Trophoblast cell (in vitro differentiated cells and primary cell): ENCODE measurements at regions not wholly inside any gene's neighbourhood (a gene's known extent, or its start where the extent isn't known, plus 50 kb on each side); places are given as distances from the start of the nearest gene placed in this dataset.

Experiments
- DNase-seq, 2 donors: peaks; one replicate each; pipeline ENCODE4 v3.0.0-alpha.2; 2016
- H2AFZ ChIP-seq: 2 replicates; pipeline ENCODE4 v1.6.1; 2013; ENCODE audit warnings: low read length, moderate library complexity, mild to moderate bottlenecking; ENCODE audit not compliant: insufficient read depth, poor library complexity
- H2AK5ac ChIP-seq: 2 replicates; pipeline ENCODE4 v1.6.1; 2013; ENCODE audit warnings: mild to moderate bottlenecking, low read length
- H2BK120ac ChIP-seq: 2 replicates; pipeline ENCODE4 v1.6.1; 2013; ENCODE audit warnings: low read length, mild to moderate bottlenecking, moderate library complexity; ENCODE audit not compliant: insufficient read depth, poor library complexity
- H2BK12ac ChIP-seq: 2 replicates; pipeline ENCODE4 v1.6.1; 2013; ENCODE audit warnings: mild to moderate bottlenecking, low read length, moderate library complexity
- H2BK5ac ChIP-seq: 2 replicates; pipeline ENCODE4 v1.6.1; 2013; ENCODE audit warnings: low read length, low read depth, moderate library complexity, mild to moderate bottlenecking; ENCODE audit not compliant: poor library complexity
- H3K14ac ChIP-seq: 2 replicates; pipeline ENCODE4 v1.6.1; 2013; ENCODE audit warnings: mild to moderate bottlenecking, low read length
- H3K18ac ChIP-seq: 2 replicates; pipeline ENCODE4 v1.6.1; 2013; ENCODE audit warnings: mild to moderate bottlenecking, low read length
- H3K23ac ChIP-seq: 2 replicates; pipeline ENCODE4 v1.6.1; 2013; ENCODE audit warnings: low read length
- H3K27ac ChIP-seq: 2 replicates; pipeline ENCODE4 v1.5.1; 2013; ENCODE audit warnings: low read depth, mild to moderate bottlenecking, inconsistent platforms, low read length, moderate library complexity
- H3K27me3 ChIP-seq: 2 replicates; pipeline ENCODE4 v1.6.1; 2013; ENCODE audit warnings: inconsistent platforms, mild to moderate bottlenecking, low read length, moderate library complexity; ENCODE audit not compliant: insufficient read depth
- H3K36me3 ChIP-seq, 2 experiments: 1 replicate in 1 of 2; 2 replicates in 1 of 2; pipeline ENCODE4 v1.6.1; 2013; ENCODE audit warnings: low read length in 2 of 2, mild to moderate bottlenecking in 2 of 2, moderate library complexity in 1 of 2; ENCODE audit not compliant: insufficient read depth in 2 of 2, control insufficient read depth in 1 of 2
- H3K4ac ChIP-seq: 2 replicates; pipeline ENCODE4 v1.6.1; 2013; ENCODE audit warnings: low read depth, mild to moderate bottlenecking, low read length, moderate library complexity
- H3K4me1 ChIP-seq, 2 experiments: 1 replicate in 1 of 2; 2 replicates in 1 of 2; pipeline ENCODE4 v1.6.1; 2013; ENCODE audit warnings: low read length in 2 of 2, mild to moderate bottlenecking in 2 of 2, moderate library complexity in 1 of 2; ENCODE audit not compliant: insufficient read depth in 2 of 2, control insufficient read depth in 1 of 2
- H3K4me2 ChIP-seq: 2 replicates; pipeline ENCODE4 v1.6.1; 2013; ENCODE audit warnings: inconsistent platforms, mild to moderate bottlenecking, low read length, moderate library complexity
- H3K4me3 ChIP-seq: 2 replicates; pipeline ENCODE4 v1.5.1; 2013; ENCODE audit warnings: mild to moderate bottlenecking, low read depth, low read length, inconsistent platforms
- H3K79me1 ChIP-seq: one replicate; pipeline ENCODE4 v1.6.1; 2013; ENCODE audit warnings: low read length
- H3K79me2 ChIP-seq: 2 replicates; pipeline ENCODE4 v1.6.1; 2013; ENCODE audit warnings: low read length, mild to moderate bottlenecking; ENCODE audit not compliant: control insufficient read depth, insufficient read depth, poor library complexity
- H3K9ac ChIP-seq: 2 replicates; pipeline ENCODE4 v1.6.1; 2013; ENCODE audit warnings: mild to moderate bottlenecking, low read length
- H3K9me3 ChIP-seq: 2 replicates; pipeline ENCODE4 v1.6.1; 2013; ENCODE audit warnings: low read depth, mild to moderate bottlenecking, control low read depth, inconsistent platforms, low read length; ENCODE audit not compliant: insufficient read depth
- H4K12ac ChIP-seq: 2 replicates; pipeline ENCODE4 v1.6.1; 2013; ENCODE audit warnings: low read depth, mild to moderate bottlenecking, low read length, moderate library complexity
- H4K8ac ChIP-seq: 2 replicates; pipeline ENCODE4 v1.6.1; 2013; ENCODE audit warnings: low read depth, mild to moderate bottlenecking, low read length, moderate library complexity
- H4K91ac ChIP-seq: one replicate; pipeline ENCODE4 v1.6.1; 2013; ENCODE audit warnings: low read depth, mild to moderate bottlenecking, low read length, moderate library complexity
- WGBS: extraction: QIAGEN DNeasy Blood & Tissue Kit; methylation state at CpG from one replicate; pipeline ENCODE4 v1.1.7; 2013; ENCODE audit warnings: missing lambda C conversion rate; ENCODE audit not compliant: insufficient read length, insufficient coverage; ENCODE audit errors: extremely low coverage; 5-methylcytosine and 5-hydroxymethylcytosine counted together

DNA sequence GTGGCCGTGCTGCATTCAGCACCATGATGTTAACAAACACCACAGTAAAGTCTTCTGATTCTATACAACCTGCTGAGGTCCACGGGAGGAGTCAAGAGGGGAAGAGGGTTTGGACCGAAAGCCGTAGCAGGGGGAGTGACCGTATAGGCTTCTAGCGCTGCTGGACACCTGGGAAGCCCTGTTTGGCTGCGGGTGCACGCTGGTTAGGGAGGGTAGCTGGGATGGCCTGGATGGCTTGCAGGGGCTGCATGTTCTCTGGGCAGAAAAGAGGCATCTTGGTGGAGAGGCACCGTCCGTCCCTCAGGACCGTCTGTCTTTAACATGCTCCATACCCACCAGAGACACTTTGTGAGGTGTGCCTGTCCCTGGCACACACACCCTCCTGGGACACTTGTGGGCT lies 251.0 kb upstream of the IRX1 start:
- H2AK5ac ChIP-seq, result no peak overlapping the region
- H3K36me3 ChIP-seq, result no peaks in the 10 kb centered on the region
- no peak overlapping the region for H3K9ac ChIP-seq
- H2BK12ac ChIP-seq, result no peak overlapping the region
- no peaks in the 10 kb centered on the region for H3K4me1 ChIP-seq
- WGBS, result no CpG with 5 or more reads among the region's 11 CpGs
- H3K79me2 ChIP-seq, result no peaks in the 10 kb centered on the region
- H3K4ac ChIP-seq, result no peak overlapping the region
- H3K27ac ChIP-seq, result no peak overlapping the region
- peaks cover 5% of the 10 kb centered on the region for H3K9me3 ChIP-seq
- H3K4me3 ChIP-seq, result no peak overlapping the region
- H3K4me2 ChIP-seq, result no peak overlapping the region
- H3K18ac ChIP-seq, result no peak overlapping the region
- no peaks in the 10 kb centered on the region for H3K27me3 ChIP-seq
- no peak overlapping the region for H3K14ac ChIP-seq
- H4K91ac ChIP-seq, result no peak overlapping the region
- no peak for DNase-seq
- no peak overlapping the region for H4K8ac ChIP-seq
- H3K79me1 ChIP-seq, result no peaks in the 10 kb centered on the region
- H2AFZ ChIP-seq, result no peak overlapping the region
- H2BK5ac ChIP-seq, result no peak overlapping the region
- no peak overlapping the region for H2BK120ac ChIP-seq
- no peak overlapping the region for H3K23ac ChIP-seq
- no peak overlapping the region for H4K12ac ChIP-seq

DNA sequence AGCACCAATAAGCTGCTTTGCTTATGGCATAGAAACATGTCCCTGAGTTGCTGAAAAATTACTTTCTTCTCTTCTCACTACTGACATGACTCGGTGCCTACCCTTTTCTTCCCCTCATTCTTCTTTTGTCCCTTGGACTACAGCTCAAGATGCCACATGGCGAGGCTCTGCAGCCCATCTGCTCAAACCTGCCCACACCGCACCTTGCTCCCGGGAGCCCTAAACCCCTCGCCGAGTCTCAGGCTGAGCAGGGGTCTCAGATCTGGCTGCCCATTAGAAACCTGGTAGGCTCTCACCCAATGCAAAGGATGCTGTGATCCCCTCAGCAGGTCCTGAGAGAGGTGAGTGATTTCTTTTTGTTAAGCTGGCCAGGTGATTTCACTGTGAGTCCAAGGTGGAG lies 251.7 kb upstream of the IRX1 start:
- H4K8ac ChIP-seq, result no peak overlapping the region
- no peak for DNase-seq
- no peak overlapping the region for H3K27ac ChIP-seq
- no peak overlapping the region for H3K4me3 ChIP-seq
- H3K14ac ChIP-seq, result no peak overlapping the region
- H3K27me3 ChIP-seq, result no peaks in the 10 kb centered on the region
- H3K4me2 ChIP-seq, result no peak overlapping the region
- H3K18ac ChIP-seq, result no peak overlapping the region
- H3K79me2 ChIP-seq, result no peaks in the 10 kb centered on the region
- no peak overlapping the region for H3K4ac ChIP-seq
- no CpG with 5 or more reads among the region's 6 CpGs for WGBS
- H2BK12ac ChIP-seq, result no peak overlapping the region
- no peak overlapping the region for H3K9ac ChIP-seq
- no peak overlapping the region for H3K23ac ChIP-seq
- no peak overlapping the region for H4K91ac ChIP-seq
- H3K36me3 ChIP-seq, result no peaks in the 10 kb centered on the region
- no peak overlapping the region for H2AFZ ChIP-seq
- no peak overlapping the region for H2AK5ac ChIP-seq
- H3K4me1 ChIP-seq, result no peaks in the 10 kb centered on the region
- H2BK120ac ChIP-seq, result no peak overlapping the region
- H3K79me1 ChIP-seq, result no peaks in the 10 kb centered on the region
- peaks cover 4% of the 10 kb centered on the region for H3K9me3 ChIP-seq
- H2BK5ac ChIP-seq, result no peak overlapping the region
- no peak overlapping the region for H4K12ac ChIP-seq

DNA sequence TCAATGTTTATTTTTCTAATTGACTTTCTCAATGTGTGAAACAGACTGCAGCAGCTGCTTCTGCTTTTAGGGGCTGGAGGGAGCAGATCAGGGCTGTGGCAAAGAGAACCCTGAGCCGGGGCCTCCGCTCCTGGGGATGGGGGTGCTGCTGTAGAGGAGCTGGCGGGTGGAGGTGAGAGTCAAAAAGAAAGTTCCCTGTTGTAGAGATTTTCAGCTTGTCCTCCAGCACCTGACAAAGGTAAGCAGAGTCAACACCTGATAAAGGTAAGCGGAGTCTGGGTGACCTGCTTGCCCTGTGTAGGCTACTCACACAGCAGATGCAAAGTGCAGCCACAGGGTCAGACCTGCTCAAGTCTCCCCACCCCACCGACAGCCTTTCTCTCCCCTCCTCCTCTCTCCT lies 252.4 kb upstream of the IRX1 start:
- Histone ChIP-seq H4K8ac (no peak overlapping the region), H3K23ac (no peak overlapping the region)

DNA sequence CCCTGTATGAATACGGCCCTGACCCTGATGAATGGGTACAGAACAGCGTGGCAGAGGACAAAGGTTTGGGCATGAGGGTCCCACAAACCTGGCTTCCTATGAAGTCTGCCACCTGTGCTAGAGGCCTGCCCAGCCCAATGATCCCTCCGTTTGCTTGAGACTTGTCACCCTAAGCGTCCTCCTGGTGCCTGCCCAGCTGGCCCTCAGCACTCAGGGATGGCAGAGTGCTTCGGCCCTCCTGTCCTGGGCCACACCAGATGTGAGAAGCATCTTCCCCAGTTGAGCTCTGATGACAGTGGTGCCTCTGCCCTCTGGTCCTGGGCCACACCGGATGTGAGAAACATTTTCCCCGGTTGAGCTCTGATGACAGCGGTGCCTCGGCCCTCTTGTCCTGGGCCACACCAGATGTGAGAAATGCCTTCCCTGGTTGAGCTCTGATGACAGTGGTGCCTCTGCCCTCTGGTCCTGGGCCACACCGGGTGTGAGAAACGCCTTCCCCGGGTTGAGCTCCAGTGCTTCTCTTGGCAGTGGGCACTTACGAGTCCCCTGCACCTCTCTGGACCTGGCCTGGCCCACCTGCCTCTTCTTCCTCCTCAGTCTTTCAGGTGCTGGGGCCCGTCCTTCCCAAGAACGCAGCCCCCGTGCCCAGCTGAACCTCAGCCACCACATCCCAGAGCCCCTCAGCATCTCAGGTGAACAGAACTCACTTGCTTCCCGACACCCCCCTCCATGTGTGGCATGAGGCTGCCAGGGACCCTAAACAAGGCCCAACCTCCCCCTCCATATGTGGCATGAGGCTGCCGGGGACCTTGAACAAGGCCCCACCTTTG lies 253.1 kb upstream of the IRX1 start:
- no peaks in the 10 kb centered on the region for H3K36me3 ChIP-seq
- no peak overlapping the region for H3K4me2 ChIP-seq
- no peak overlapping the region for H2BK120ac ChIP-seq
- no peaks in the 10 kb centered on the region for H3K4me1 ChIP-seq
- no peak overlapping the region for H4K12ac ChIP-seq
- H2BK5ac ChIP-seq, result no peak overlapping the region
- no peak overlapping the region for H3K23ac ChIP-seq
- no peak overlapping the region for H2AFZ ChIP-seq
- no CpG with 5 or more reads among the region's 18 CpGs for WGBS
- no peak overlapping the region for H3K18ac ChIP-seq
- H3K4me3 ChIP-seq, result no peak overlapping the region
- H3K4ac ChIP-seq, result no peak overlapping the region
- H3K27me3 ChIP-seq, result no peaks in the 10 kb centered on the region
- H3K79me2 ChIP-seq, result no peaks in the 10 kb centered on the region
- H3K9ac ChIP-seq, result no peak overlapping the region
- H3K14ac ChIP-seq, result no peak overlapping the region
- H4K91ac ChIP-seq, result no peak overlapping the region
- no peak overlapping the region for H2BK12ac ChIP-seq
- no peak overlapping the region for H4K8ac ChIP-seq
- peaks cover 4% of the 10 kb centered on the region for H3K9me3 ChIP-seq
- no peak overlapping the region for H2AK5ac ChIP-seq
- no peak overlapping the region for H3K27ac ChIP-seq
- DNase-seq, result no peak
- no peaks in the 10 kb centered on the region for H3K79me1 ChIP-seq

More for the DNA sequence above, 252.4 kb upstream of the IRX1 start:
- Histone ChIP-seq H3K4me1 (no peaks in the 10 kb centered on the region), H3K27ac (no peak overlapping the region), H3K79me2 (no peaks in the 10 kb centered on the region), H3K27me3 (no peaks in the 10 kb centered on the region), H2BK5ac (no peak overlapping the region), H4K12ac (no peak overlapping the region), H2BK120ac (no peak overlapping the region), H3K4me3 (no peak overlapping the region), H3K4ac (no peak overlapping the region), H3K14ac (no peak overlapping the region), H2AK5ac (no peak overlapping the region), H2BK12ac (no peak overlapping the region), H3K9me3 (peaks cover 4% of the 10 kb centered on the region), H3K4me2 (no peak overlapping the region), H3K9ac (no peak overlapping the region), H4K91ac (no peak overlapping the region), H3K79me1 (no peaks in the 10 kb centered on the region), H2AFZ (no peak overlapping the region), H3K36me3 (no peaks in the 10 kb centered on the region), H3K18ac (no peak overlapping the region)
- no CpG with 5 or more reads among the region's 5 CpGs for WGBS
- DNase-seq, result no peak
